Activated naive CD8-positive, alpha-beta T cell (primary cell): ENCODE measurements at regions not wholly inside any gene's neighbourhood (a gene's known extent, or its start where the extent isn't known, plus 50 kb on each side); places are given as distances from the start of the nearest gene placed in this dataset.

Experiments used
- H3K27ac Mint-ChIP-seq: one replicate; pipeline ENCODE4 v1.8.0; 2021; ENCODE audit warnings: mixed read lengths
- H3K27me3 Mint-ChIP-seq: one replicate; pipeline ENCODE4 v1.8.0; 2021; ENCODE audit warnings: mixed read lengths
- H3K36me3 Mint-ChIP-seq: one replicate; pipeline ENCODE4 v1.8.0; 2021; ENCODE audit warnings: mixed read lengths
- H3K4me1 Mint-ChIP-seq: one replicate; pipeline ENCODE4 v1.8.0; 2021; ENCODE audit warnings: low read depth, mixed read lengths
- H3K4me3 Mint-ChIP-seq: one replicate; pipeline ENCODE4 v1.8.0; 2021; ENCODE audit warnings: mild to moderate bottlenecking, mixed read lengths
- H3K9me3 Mint-ChIP-seq: one replicate; pipeline ENCODE4 v1.8.0; 2021; ENCODE audit warnings: low read depth, mixed read lengths

GRCh38 chr12:9273276-9273675 lies 65.1 kb upstream of the PZP start:
- H3K4me3 Mint-ChIP-seq, result no peak overlapping the region
- no peaks in the 10 kb centered on the region for H3K4me1 Mint-ChIP-seq
- H3K9me3 Mint-ChIP-seq, result no peaks in the 10 kb centered on the region
- H3K27me3 Mint-ChIP-seq, result peaks cover 8% of the 10 kb centered on the region
- no peak overlapping the region for H3K27ac Mint-ChIP-seq
- H3K36me3 Mint-ChIP-seq, result no peaks in the 10 kb centered on the region

DNA sequence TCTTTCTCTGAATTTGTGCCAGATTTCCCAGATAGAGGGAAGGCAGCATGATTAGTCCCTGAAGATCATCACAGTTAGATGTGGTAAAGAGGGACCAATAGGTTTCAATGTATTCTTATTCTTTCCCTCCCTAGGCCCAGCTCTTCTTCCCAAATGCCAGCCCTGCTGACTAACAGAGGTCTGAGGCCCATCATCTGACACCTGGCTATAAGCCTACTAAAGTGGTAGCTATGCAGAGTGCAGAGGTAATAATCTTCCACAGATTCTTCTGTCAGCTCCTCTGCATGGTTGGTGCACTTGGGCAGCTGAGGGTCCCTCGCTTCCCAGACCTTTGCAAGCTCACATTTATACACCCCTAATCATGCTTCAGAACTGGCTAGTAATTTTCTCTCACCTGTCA lies 63.7 kb upstream of the PZP start:
- Mint-ChIP-seq H3K4me3 (no peak overlapping the region), H3K36me3 (no peaks in the 10 kb centered on the region), H3K9me3 (no peaks in the 10 kb centered on the region), H3K27ac (no peak overlapping the region), H3K4me1 (no peaks in the 10 kb centered on the region), H3K27me3 (peaks cover 8% of the 10 kb centered on the region)

DNA sequence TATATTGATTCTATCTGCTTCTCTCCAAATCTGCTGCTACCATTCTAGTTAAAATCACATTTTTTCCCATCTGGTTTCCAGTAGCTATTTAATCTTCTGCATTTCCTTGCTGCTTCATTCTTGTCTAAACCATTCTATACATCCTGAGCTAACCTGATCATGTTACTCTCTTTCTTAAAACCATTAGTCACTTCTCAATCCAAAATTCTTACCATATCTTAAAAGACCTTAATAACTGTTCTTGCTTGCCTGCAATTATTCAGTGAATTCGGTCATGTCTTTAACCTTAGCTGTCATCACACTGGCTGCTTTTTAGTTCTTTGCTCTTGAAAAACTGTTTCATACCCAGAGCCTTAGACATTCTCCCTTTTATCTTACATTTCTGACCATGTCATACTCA lies 56.4 kb upstream of the PZP start:
- peaks cover 2% of the 10 kb centered on the region for H3K27me3 Mint-ChIP-seq
- H3K4me3 Mint-ChIP-seq, result no peak overlapping the region
- H3K36me3 Mint-ChIP-seq, result no peaks in the 10 kb centered on the region
- H3K27ac Mint-ChIP-seq, result no peak overlapping the region
- H3K4me1 Mint-ChIP-seq, result no peaks in the 10 kb centered on the region
- H3K9me3 Mint-ChIP-seq, result no peaks in the 10 kb centered on the region

- Mint-ChIP-seq H3K4me3 (no peak overlapping the region), H3K27ac (no peak overlapping the region), H3K9me3 (no peaks in the 10 kb centered on the region), H3K27me3 (peaks cover 2% of the 10 kb centered on the region), H3K36me3 (peaks cover 2% of the 10 kb centered on the region), H3K4me1 (peaks cover 2% of the 10 kb centered on the region)
These were observed 52.7 kb upstream of the PZP start for GRCh38 chr12:9260931-9261330.

- Mint-ChIP-seq H3K27me3 (no peaks in the 10 kb centered on the region), H3K4me3 (no peak overlapping the region), H3K9me3 (no peaks in the 10 kb centered on the region), H3K27ac (no peak overlapping the region), H3K36me3 (peaks cover 2% of the 10 kb centered on the region), H3K4me1 (peaks cover 2% of the 10 kb centered on the region)
These were observed 50.5 kb upstream of the PZP start for GRCh38 chr12:9258676-9259075.
